GM12875 (cell line): ENCODE measurements at regions not wholly inside any gene's neighbourhood (a gene's known extent, or its start where the extent isn't known, plus 50 kb on each side); places are given as distances from the start of the nearest gene placed in this dataset.

Experiments used
- H3K4me3 ChIP-seq: one replicate; pipeline ENCODE4 v1.5.1; 2011; ENCODE audit warnings: low read depth, low read length, control low read depth
- TF ChIP-seq, protein P1 (sequence below): IDR thresholded peaks from 2 replicates; pipeline ENCODE4 v1.5.1; 2011; ENCODE audit warnings: low read depth, mild to moderate bottlenecking, control low read depth, inconsistent platforms, low read length, moderate library complexity, borderline replicate concordance; ENCODE audit not compliant: insufficient read depth

DNA sequence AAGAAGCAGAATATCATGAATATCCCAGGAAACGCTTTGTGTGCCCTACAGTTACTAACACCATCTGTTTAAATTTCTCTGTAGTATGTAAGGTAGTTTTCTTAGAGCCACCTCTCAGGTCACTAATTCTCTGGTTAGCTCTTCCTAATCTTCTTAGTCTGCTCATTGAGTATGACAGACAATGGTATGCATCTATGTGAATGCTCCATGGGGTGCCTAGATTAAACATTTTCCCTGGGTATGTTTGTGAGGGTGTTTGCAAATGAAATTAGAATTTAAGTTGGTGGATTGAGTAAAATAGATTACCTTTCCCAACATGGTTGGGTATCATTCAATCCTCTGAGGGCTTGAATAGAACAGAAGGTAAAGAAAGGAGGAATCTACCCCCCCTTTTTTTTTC, 233.0 kb downstream of the PCDH18 start:
- TF ChIP-seq, protein P1, sequence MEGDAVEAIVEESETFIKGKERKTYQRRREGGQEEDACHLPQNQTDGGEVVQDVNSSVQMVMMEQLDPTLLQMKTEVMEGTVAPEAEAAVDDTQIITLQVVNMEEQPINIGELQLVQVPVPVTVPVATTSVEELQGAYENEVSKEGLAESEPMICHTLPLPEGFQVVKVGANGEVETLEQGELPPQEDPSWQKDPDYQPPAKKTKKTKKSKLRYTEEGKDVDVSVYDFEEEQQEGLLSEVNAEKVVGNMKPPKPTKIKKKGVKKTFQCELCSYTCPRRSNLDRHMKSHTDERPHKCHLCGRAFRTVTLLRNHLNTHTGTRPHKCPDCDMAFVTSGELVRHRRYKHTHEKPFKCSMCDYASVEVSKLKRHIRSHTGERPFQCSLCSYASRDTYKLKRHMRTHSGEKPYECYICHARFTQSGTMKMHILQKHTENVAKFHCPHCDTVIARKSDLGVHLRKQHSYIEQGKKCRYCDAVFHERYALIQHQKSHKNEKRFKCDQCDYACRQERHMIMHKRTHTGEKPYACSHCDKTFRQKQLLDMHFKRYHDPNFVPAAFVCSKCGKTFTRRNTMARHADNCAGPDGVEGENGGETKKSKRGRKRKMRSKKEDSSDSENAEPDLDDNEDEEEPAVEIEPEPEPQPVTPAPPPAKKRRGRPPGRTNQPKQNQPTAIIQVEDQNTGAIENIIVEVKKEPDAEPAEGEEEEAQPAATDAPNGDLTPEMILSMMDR, result no peak

DNA sequence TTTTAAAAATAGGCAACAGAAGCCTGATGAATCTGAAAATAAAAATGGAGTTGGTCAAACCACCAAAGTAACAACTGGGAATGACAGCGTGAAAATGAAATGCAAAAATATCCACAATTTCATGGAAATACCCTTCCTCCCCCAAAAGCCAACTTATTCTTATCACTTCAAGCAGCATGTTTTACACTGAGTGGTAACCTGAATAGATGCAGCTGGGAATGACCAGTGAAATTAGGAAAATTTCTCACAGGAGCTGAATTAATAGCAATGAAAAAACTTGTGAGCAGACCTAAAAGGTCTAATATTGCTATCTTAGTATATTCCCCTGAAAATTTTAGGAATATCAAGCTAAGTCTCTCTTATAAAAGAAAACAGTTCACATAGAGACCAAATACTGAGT, 239.0 kb downstream of the PCDH18 start:
- TF ChIP-seq, protein P1, result no peak
- H3K4me3 ChIP-seq, result no peak overlapping the region

More for the DNA sequence above, 233.0 kb downstream of the PCDH18 start:
- no peak overlapping the region for H3K4me3 ChIP-seq

DNA sequence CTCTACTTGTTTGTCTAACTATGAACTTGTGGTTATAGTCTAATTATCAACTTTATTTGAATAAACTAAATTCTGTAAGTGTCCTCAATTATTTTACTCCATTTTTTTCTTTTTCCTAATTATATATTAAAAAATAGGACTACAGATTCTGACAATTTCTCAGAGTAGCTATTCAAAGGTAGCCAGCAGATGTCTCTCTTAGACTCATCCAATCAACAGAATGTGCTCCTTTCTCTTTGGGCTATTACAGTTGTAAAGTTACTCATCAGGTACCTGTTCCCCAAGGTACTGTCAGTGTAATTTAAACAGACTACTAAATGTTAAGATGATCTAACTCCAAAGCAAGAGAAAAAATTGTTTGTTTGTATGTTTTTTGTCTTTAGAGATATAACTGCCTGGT, 248.6 kb downstream of the PCDH18 start:
- TF ChIP-seq, protein P1, result no peak
- H3K4me3 ChIP-seq, result no peak overlapping the region

DNA sequence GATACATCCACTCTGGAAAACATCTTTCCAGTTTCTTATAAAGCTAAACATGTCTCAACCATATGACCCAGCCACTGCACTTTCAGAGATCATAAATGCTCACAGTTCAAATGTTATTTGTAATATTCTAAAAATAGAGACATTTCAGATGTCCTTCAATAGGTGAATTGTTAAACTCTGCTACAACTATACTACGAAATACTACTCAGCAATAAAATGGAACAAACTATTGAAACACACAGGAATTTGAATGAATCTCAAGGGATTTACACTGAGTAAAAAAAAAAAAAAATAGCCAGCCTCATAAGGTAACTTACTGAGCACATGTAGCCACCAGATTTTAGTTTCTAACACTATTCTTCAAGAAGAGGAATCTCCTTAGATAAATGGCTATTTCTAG, 253.9 kb downstream of the PCDH18 start:
- TF ChIP-seq, protein P1, result no peak
- no peak overlapping the region for H3K4me3 ChIP-seq

DNA sequence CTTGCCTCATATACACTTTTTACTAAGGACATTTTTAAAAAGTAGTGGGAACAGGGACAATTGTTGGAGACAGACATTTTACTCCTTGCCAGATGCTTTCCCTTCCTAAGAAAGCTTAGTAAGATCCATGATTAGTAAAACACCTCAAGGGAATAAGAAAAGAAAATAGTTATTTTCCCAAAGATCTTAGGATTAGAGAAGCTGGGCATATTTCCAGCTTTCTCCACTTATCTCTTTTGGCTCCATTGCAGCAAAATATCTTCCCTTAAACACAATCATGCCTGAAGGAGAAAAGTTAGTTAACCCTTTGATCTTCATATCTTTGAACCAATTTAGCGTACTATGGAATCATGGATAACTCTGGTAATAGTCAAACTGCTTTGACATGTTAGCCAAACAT, 257.9 kb downstream of the PCDH18 start:
- H3K4me3 ChIP-seq, result no peak overlapping the region
- TF ChIP-seq, protein P1, result no peak

DNA sequence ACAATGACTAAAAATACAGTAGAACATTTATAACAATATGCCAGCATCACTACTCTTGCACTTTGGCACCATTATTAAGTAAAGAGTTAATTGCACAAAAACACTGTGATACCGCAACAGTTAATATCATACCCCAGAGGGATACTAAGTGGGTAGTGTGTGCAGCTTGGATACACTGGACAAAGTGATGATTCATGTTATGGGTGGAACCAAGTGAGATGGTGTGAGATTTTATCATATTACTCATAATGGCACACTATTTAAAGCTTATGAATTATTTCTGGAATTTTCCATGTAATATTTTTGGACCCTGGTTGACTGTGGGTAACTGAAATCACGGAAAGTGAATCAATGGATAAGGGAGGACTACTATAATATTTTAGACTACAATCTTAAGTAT, 265.3 kb downstream of the PCDH18 start:
- no peak overlapping the region for H3K4me3 ChIP-seq
- TF ChIP-seq, protein P1, result no peak

DNA sequence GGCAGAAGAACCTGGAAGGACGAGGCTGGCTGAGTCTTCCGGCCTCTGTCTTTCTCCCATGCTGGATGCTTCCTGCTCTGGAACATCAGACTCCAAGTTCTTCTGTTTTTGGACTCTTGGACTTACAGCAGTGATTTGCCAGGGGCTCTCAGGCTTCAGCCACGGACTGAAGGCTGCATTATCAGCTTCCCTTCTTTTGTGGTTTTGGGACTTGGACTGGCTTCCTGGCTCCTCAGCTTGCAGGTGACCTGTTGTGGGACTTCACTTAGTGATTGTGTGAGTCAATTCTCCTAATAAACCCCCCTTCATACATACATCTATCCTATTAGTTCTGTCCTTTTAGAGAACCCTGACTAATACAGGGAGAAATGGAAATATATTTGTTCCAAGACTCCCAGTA, 265.8 kb downstream of the PCDH18 start:
- TF ChIP-seq, protein P1, result no peak
- no peak overlapping the region for H3K4me3 ChIP-seq
